ENCODE measurements at regions not wholly inside any gene's neighbourhood (a gene's known extent, or its start where the extent isn't known, plus 50 kb on each side); places are given as distances from the start of the nearest gene placed in this dataset.

DNA sequence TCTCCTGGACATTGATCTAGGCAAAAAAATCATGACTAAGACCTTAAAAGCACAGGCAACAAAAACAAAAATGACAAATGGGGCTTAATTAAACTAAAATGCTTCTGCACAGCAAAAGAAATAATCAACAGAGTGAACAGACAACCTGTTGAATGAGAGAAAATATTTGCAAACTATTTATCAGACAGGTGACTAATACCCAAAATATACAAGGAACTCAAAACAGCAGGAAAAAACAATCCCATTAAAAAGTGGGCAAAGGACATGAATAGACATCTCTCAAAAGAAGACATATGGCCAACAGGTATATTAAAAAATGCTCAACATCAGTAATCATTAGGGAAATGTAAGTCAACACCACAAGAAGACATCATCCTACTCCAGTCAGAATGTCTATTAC lies 166.8 kb downstream of the MTERF1 start:
- TF ChIP-seq, protein P1, sequence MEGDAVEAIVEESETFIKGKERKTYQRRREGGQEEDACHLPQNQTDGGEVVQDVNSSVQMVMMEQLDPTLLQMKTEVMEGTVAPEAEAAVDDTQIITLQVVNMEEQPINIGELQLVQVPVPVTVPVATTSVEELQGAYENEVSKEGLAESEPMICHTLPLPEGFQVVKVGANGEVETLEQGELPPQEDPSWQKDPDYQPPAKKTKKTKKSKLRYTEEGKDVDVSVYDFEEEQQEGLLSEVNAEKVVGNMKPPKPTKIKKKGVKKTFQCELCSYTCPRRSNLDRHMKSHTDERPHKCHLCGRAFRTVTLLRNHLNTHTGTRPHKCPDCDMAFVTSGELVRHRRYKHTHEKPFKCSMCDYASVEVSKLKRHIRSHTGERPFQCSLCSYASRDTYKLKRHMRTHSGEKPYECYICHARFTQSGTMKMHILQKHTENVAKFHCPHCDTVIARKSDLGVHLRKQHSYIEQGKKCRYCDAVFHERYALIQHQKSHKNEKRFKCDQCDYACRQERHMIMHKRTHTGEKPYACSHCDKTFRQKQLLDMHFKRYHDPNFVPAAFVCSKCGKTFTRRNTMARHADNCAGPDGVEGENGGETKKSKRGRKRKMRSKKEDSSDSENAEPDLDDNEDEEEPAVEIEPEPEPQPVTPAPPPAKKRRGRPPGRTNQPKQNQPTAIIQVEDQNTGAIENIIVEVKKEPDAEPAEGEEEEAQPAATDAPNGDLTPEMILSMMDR (IDR thresholded peaks at IDR 0.05) = no peak
- TF ChIP-seq EZH2 (IDR thresholded peaks at IDR 0.05; ENCODE audit: borderline replicate concordance, insufficient read depth, low read depth, low read length, poor library complexity, severe bottlenecking) = no peak
